GM13977 (cell line): ENCODE measurements at regions not wholly inside any gene's neighbourhood (a gene's known extent, or its start where the extent isn't known, plus 50 kb on each side); places are given as distances from the start of the nearest gene placed in this dataset.

ENCODE experiments used
- DNase-seq: peaks from one replicate; pipeline ENCODE4 v3.0.0; 2012; ENCODE audit warnings: low spot score
- CTCF ChIP-seq: IDR thresholded peaks from 2 replicates; pipeline ENCODE4 v1.5.1; 2012; ENCODE audit warnings: mild to moderate bottlenecking, control low read depth; ENCODE audit not compliant: insufficient read depth; ENCODE audit errors: extremely low read depth, missing control alignments
- in situ Hi-C: fragments of 300-500 bp; cut with MboI; formaldehyde crosslinking; loops from one replicate; pipeline ENCODE4 v1.12.0; 2022; ENCODE audit warnings: low sequenced_read_pairs, low pct_unique_long_range_greater_than_20kb, mixed read lengths, inconsistent platforms; ENCODE audit not compliant: unreplicated experiment

DNA sequence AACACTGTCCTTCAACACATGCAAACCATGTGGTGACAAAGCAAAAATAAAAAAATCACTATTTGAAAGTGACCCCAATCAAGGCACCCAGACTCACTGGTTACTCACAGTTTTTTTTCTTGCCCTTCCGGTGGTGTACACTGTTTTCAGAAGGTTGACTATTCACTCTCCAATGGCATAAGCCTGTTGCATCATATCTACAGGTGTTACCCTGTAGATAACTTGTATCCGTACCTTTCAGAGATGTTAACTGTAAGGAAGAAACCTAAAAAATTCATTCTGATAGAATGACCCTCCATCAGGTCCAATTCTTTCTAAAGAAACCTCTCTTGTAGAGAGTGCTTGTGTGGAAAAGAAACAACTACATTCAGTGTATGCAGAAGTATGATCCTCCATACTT lies 193.6 kb upstream of the RASA1 start:
- in situ Hi-C loops = no loop called here
- TF ChIP-seq CTCF = no peak
- DNase-seq = no peak

GRCh38 chr5:87074934-87075541 lies 192.6 kb upstream of the RASA1 start:
- in situ Hi-C loops = no loop called here
- DNase-seq = peak; percentile 25
- TF ChIP-seq CTCF = no peak

DNA sequence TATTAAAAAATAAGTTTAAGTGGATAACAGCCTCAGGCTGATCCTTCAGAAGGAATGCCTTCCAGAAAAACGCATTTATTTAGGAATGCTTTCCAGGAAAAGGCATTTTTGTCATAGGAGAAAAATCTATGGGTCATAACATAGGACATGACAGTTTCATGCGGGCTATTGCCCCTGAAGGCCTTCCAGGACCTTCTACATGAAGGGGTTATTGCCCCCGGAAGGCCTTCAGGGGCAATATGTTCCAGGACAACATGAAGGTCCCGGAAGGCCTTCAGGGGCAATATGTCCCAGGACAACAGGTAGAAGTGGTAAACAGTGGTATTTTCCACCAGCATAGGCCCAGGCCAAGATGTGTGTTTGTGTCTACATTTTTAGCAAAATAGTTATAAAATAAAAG lies 191.3 kb upstream of the RASA1 start:
- TF ChIP-seq CTCF = no peak
- in situ Hi-C loops = no loop called here

GRCh38 chr5:87076931-87077330 lies 190.8 kb upstream of the RASA1 start:
- TF ChIP-seq CTCF = no peak
- in situ Hi-C loops = no loop called here
- DNase-seq = no peak

More for the DNA sequence above, 191.3 kb upstream of the RASA1 start:
- DNase-seq = no peak

DNA sequence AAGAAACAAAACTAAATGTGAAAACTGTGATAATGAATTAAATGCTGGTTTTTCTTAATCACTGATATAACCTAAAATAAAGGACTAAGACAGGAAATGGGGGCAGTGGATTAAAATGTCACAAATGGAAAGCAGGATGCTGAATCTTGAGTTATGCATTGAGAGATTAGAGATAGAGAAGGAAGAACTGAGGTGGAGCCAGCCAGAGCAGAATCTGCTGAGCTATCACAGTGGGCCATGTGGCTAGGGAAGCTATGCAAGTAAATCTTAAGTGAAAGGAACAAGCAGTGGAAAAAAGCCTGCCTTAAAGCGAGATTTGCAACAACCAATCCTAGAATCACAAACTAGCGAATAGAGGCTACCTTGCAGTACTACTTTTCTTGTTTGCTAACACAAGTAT lies 188.5 kb upstream of the RASA1 start:
- in situ Hi-C loops = no loop called here
- DNase-seq = no peak
- TF ChIP-seq CTCF = no peak

DNA sequence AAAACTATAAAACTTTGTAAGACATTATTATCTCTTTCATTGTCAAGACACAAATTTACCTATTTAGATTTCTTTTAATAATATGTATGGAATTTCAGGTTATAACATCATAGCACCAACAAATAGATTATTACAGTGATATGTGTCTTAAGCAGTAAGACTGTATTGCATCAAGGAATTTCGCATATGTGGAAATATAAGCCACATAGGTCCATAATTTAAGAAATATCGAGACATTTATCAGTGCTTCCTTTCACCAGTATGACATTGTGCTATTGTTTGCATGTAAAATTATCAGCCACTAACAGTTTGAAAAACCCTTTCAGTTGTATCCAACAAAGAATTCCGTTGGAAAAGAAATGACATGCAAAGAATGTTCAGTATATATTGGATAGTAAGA lies 186.7 kb upstream of the RASA1 start:
- TF ChIP-seq CTCF = no peak
- DNase-seq = no peak

More for the DNA sequence above, 186.7 kb upstream of the RASA1 start:
- in situ Hi-C loops = no loop called here
